Fibroblast of mammary gland (primary cell): ENCODE measurements at regions not wholly inside any gene's neighbourhood (a gene's known extent, or its start where the extent isn't known, plus 50 kb on each side); places are given as distances from the start of the nearest gene placed in this dataset.

Experiments
- DNase-seq: peaks from one replicate; pipeline ENCODE4 v3.0.0-alpha.2; 2010; ENCODE audit warnings: low read depth
- H3K4me3 ChIP-seq: 2 replicates; pipeline ENCODE4 v1.5.1; 2011; ENCODE audit warnings: low read depth, mild to moderate bottlenecking, low read length, moderate library complexity; ENCODE audit not compliant: control insufficient read depth
- CTCF ChIP-seq: conservative IDR thresholded peaks from 2 replicates; pipeline ENCODE4 v1.5.1; 2011; ENCODE audit warnings: low read depth, low read length, inconsistent platforms; ENCODE audit not compliant: control insufficient read depth, insufficient read depth

GRCh38 chr1:214155987-214156625 is 124.9 kb upstream of the SMYD2 start:
- no peak for TF ChIP-seq CTCF
- no peak overlapping the region for H3K4me3 ChIP-seq
- no peak for DNase-seq

- H3K4me3 ChIP-seq = no peak overlapping the region
- TF ChIP-seq CTCF = no peak
- no peak for DNase-seq
Measured at GRCh38 chr1:214164173-214164572, 116.8 kb upstream of the SMYD2 start.

GRCh38 chr1:214165850-214166374 is 115.0 kb upstream of the SMYD2 start:
- no peak overlapping the region for H3K4me3 ChIP-seq
- no peak for DNase-seq
- TF ChIP-seq CTCF = no peak

- TF ChIP-seq CTCF = no peak
- H3K4me3 ChIP-seq = no peak overlapping the region
- no peak for DNase-seq
Measured at GRCh38 chr1:214174508-214175199, 106.3 kb upstream of the SMYD2 start.

DNA sequence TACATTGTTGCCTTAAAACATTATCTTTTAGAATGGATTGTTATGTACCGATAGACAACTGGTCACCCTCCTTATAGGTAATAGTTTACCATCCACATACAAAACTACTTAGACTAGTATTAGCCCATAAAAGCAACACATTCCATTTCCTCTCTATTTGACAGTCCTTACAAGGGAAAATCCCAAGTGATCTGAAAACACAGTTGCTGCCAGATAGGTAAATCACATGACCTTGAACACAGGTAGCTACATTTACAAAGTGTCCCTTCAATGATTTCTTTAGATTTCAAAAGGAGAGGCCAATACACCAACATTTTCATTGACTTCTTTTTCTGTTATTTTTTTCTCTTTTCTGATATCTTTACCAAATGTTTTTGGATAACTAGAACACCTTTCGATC is 102.9 kb upstream of the SMYD2 start:
- no peak for TF ChIP-seq CTCF
- H3K4me3 ChIP-seq = no peak overlapping the region
- no peak for DNase-seq

DNA sequence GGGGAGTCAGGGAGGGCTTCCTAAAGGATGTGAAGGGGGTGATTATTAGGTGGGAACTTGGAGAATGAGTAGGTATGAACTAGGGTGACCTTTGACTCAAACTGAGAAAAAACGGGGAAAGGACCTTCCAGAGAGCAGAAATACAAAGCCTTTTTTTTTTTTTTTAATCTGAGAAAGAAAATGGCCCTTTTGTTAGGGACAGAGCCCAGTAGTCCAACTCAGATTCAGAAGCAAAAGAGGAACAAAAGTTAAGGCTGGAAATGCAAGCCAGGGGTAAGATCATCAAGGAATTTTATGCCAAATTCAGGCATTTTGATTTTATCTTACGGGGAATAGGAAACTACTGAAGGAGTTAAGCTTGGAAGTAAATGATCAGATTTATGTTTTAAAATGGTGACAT is 96.0 kb upstream of the SMYD2 start:
- no peak for TF ChIP-seq CTCF
- no peak for DNase-seq
- no peak overlapping the region for H3K4me3 ChIP-seq
